Coronary artery (tissue), 2 donors: ENCODE measurements at regions not wholly inside any gene's neighbourhood (a gene's known extent, or its start where the extent isn't known, plus 50 kb on each side); places are given as distances from the start of the nearest gene placed in this dataset.

ENCODE experiments used
- DNase-seq: peaks from one replicate; pipeline ENCODE4 v3.0.0-alpha.2; 2017; ENCODE audit warnings: low spot score
- H3K27ac ChIP-seq, 2 donors: fragments of 200-600 bp; sonication (generic); one replicate each; pipeline ENCODE4 v1.5.1; 2016 to 2019
- H3K4me3 ChIP-seq: fragments of 200-600 bp; sonication (generic); 2 replicates; pipeline ENCODE4 v1.5.1; 2016; ENCODE audit warnings: mild to moderate bottlenecking, moderate library complexity
- TF ChIP-seq, protein P1 (sequence below): fragments of 200-600 bp; sonication (generic); IDR thresholded peaks from one replicate; pipeline ENCODE4 v1.5.1; 2019; ENCODE audit warnings: antibody characterized with exemption

DNA sequence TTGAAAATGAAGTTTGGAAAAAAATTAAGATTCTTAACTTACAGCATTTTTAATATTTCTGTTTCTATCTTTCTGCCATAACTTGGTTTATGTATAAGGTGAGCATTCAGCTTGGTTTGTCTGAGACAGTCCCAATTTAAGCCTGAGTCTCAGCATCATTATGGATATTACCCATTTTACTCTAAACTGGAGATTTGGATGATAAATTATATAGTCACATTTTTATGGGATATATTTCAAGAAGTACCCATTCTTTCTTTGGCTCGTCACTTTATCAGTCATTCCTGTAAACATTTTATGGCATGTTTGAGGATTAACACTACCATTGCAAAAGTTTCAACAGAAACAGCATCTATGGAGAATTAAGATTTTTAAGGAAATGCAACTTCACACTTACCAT, 1129.0 kb upstream of the PCDH9 start:
- TF ChIP-seq, protein P1, sequence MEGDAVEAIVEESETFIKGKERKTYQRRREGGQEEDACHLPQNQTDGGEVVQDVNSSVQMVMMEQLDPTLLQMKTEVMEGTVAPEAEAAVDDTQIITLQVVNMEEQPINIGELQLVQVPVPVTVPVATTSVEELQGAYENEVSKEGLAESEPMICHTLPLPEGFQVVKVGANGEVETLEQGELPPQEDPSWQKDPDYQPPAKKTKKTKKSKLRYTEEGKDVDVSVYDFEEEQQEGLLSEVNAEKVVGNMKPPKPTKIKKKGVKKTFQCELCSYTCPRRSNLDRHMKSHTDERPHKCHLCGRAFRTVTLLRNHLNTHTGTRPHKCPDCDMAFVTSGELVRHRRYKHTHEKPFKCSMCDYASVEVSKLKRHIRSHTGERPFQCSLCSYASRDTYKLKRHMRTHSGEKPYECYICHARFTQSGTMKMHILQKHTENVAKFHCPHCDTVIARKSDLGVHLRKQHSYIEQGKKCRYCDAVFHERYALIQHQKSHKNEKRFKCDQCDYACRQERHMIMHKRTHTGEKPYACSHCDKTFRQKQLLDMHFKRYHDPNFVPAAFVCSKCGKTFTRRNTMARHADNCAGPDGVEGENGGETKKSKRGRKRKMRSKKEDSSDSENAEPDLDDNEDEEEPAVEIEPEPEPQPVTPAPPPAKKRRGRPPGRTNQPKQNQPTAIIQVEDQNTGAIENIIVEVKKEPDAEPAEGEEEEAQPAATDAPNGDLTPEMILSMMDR: no peak
- no peak overlapping the region for H3K27ac ChIP-seq

DNA sequence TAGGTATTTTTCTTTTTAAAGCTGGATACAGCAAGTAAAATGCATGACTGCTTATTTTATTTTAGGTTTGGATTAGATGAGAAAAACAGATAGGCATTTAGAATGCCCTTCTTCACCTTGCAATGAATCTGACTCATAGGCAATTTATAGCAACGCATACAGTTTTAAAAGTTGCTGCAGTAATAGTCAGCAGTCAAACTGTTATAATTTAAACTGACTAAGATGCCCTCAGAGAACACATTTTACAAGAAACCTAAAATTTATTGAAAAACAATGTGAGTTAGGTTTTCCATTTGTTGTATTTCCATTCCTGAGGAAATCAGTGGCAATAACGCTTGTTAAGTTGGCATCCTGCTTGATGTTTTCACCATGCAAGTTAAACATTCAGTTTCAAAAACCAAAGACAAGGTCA, 1128.2 kb upstream of the PCDH9 start:
- TF ChIP-seq, protein P1: no peak
- no peak for DNase-seq

More for the DNA sequence above, 1129.0 kb upstream of the PCDH9 start:
- no peak overlapping the region for H3K4me3 ChIP-seq
- no peak for DNase-seq

DNA sequence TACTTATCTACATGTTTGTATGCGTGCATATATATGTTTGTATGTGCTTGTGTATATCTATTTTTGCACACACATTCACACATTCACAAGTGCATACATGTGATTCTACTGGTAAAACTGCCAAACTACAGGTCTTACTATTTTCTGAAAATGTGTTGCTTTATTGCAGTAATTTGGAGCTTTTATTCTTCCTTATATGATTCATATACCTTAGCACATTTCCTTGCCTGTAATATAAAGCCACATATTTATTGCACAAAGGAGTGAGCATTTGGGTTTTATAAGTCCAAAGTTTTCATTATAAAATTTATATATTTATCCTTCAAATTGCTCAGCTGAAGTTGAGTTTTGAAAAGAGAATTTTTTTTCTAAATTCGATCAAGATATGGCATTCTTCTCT, 1120.4 kb upstream of the PCDH9 start:
- no peak overlapping the region for H3K4me3 ChIP-seq
- DNase-seq: no peak
- H3K27ac ChIP-seq: no peak overlapping the region
- TF ChIP-seq, protein P1: no peak

More for the DNA sequence above, 1128.2 kb upstream of the PCDH9 start:
- no peak overlapping the region for H3K27ac ChIP-seq
- H3K4me3 ChIP-seq: no peak overlapping the region

DNA sequence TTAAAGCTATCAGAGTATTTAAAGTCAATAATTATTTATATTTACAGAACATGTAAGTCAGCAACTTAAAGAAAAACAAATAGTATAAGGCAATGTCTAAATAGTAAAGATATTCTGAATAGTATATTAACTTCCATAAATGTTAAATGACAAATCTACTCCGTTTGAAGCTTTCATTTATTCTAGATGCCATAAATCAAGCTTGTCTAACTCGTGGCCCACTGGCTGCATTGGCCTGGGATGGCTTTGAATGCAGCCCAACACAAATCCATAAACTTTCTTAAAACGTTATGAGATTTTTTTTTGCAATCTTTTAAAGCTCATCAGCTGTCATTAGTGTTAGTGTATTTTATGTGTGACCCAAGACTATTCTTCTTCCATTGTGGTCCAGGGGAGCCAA, 1117.1 kb upstream of the PCDH9 start:
- TF ChIP-seq, protein P1: no peak
- no peak overlapping the region for H3K4me3 ChIP-seq
- no peak for DNase-seq
- H3K27ac ChIP-seq: no peak overlapping the region

DNA sequence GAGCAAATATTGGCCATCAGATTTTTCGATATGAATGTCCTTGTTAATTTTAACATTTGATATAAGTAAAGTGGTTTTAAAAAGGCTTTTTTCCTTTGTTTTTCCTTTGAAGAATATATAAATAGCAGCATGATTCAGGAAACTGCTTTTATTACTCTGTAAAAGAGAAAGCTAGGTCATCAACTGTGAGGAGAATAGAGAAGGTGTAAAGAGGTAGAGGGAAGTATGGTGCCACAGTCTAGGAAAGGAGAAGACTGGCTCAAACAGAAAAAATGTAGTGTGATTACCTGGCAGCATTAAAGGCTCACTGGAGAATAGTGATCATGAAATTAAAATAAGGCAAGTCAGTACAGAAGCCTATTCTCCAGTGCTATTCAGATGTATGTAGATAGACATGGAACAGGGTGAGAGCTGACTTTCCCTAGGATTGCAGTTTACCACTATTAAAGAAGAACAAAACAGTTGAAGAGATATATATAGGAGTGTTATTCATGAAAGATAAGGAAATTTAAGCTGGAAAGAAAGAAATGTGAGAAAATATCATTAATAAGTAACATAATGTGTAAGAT, 1115.9 kb upstream of the PCDH9 start:
- no peak overlapping the region for H3K27ac ChIP-seq
- H3K4me3 ChIP-seq: no peak overlapping the region
- no peak for DNase-seq
- TF ChIP-seq, protein P1: no peak

DNA sequence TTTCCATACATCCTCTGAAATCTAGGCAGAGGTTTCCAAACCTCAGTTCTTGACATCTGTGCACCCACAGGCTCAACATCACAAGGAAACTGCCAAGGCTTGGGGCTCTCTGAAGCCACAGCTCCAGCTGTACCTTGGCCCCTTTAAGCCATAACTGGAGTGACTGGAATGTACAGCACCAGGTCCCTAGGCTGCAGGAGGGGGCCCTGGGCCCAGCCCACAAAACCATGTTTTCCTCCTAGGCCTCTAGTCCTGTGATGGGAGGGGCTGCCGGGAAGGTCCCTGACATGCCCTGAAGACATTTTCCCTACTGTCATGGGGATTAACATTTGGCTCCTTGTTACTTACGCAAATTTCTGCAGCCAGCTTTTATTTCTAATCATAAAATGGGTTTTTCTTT, 1093.0 kb upstream of the PCDH9 start:
- H3K27ac ChIP-seq: no peak overlapping the region
- no peak for DNase-seq
- TF ChIP-seq, protein P1: no peak
- no peak overlapping the region for H3K4me3 ChIP-seq

DNA sequence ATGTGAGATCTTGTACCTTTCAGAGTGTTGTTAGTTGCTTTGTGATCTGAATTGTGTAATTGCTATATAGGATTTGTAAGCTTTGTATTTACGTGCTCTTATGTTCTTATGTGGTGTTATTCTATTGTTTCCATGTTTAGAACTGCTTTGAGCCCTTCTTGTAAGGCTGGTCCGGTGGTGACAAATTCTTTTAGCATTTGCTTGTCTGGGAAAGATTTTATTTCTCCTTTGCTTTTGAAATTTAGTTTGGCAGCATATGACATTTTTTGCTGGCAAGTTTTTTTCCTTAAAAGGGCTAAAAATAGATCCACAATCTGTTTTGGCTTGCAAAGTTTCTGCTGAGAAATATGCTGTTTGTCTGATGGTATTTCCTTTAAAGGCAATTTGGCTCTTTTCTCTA, 1089.2 kb upstream of the PCDH9 start:
- no peak for DNase-seq
- Histone ChIP-seq H3K27ac (no peak overlapping the region), H3K4me3 (no peak overlapping the region)
- TF ChIP-seq, protein P1: no peak
